ENCODE measurements at regions not wholly inside any gene's neighbourhood (a gene's known extent, or its start where the extent isn't known, plus 50 kb on each side); places are given as distances from the start of the nearest gene placed in this dataset.
A peak's percentile ranks its signal among the peaks of the same experiment; 100 is the strongest.
"Not testable (repeated sequence)": the region's sequence is repeated elsewhere in the genome, so short reads cannot be mapped to it uniquely, and the experiment has no call there.

- DNase-seq; H3K36me3 ChIP-seq; intact Hi-C loops (cut with DNase I); H3K27me3 ChIP-seq; H3K4me3 ChIP-seq; H3K27ac ChIP-seq; ATAC-seq; H3K4me1 ChIP-seq: not testable (repeated sequence)
- WGBS, 4 donors = 31 to 36% (median 33%) methylated on average over 2 of the region's 12 CpGs; no CpG with 5 or more reads in 1 of the 4 donors
- H3K9me3 ChIP-seq = peaks cover 0 to 13% (median 0%) of the 10 kb centered on the region in 12 donors
- TF ChIP-seq CTCF (IDR thresholded peaks at IDR 0.05) = peak in 1 of 12 donors; percentile 6
Measured at GRCh38 chr17:16830219-16830618, 140.2 kb downstream of the CCDC144A start.
